HCT116 (cell line): ENCODE measurements at regions not wholly inside any gene's neighbourhood (a gene's known extent, or its start where the extent isn't known, plus 50 kb on each side); places are given as distances from the start of the nearest gene placed in this dataset.

Experiments
- CBX3 ChIP-seq: IDR thresholded peaks from 2 replicates; pipeline ENCODE4 v1.6.1; 2012; ENCODE audit warnings: low read depth
- EGR1 ChIP-seq: IDR thresholded peaks from 2 replicates; pipeline ENCODE4 v1.6.1; 2012; ENCODE audit warnings: low read depth
- EZH2 ChIP-seq: fragments of 200-600 bp; sonication (generic); IDR thresholded peaks from 2 replicates; pipeline ENCODE4 v1.6.1; 2017; ENCODE audit warnings: antibody characterized with exemption, mixed run types
- MAX ChIP-seq: IDR thresholded peaks from 2 replicates; pipeline ENCODE4 v1.6.1; 2012
- POLR2AphosphoS5 ChIP-seq: IDR thresholded peaks from 2 replicates; pipeline ENCODE4 v1.6.1; 2011; ENCODE audit warnings: mild to moderate bottlenecking, low read depth, low read length, moderate library complexity
- YY1 ChIP-seq: IDR thresholded peaks from 2 replicates; pipeline ENCODE4 v1.6.1; 2011; ENCODE audit warnings: low read length, low read depth, moderate library complexity, mild to moderate bottlenecking; ENCODE audit not compliant: insufficient replicate concordance; ENCODE audit errors: extremely low read depth
- TF ChIP-seq, protein P1 (sequence below), 3 experiments: fragments of 200-600 bp in 1 of 3; sonication (generic) in 1 of 3; IDR thresholded peaks in 2 of 3; conservative IDR thresholded peaks in 1 of 3; 2 replicates each; pipeline ENCODE4 v1.5.1; 2012 to 2017; ENCODE audit warnings: low read depth in 2 of 3, low read length in 2 of 3, antibody characterized with exemption in 1 of 3, borderline replicate concordance in 1 of 3, control low read depth in 1 of 3, mild to moderate bottlenecking in 1 of 3, mixed read lengths in 1 of 3, mixed run types in 1 of 3, moderate library complexity in 1 of 3; ENCODE audit not compliant: insufficient read depth in 1 of 3
- TF ChIP-seq, protein P2 (sequence below): IDR thresholded peaks from 2 replicates; pipeline ENCODE4 v1.6.1; 2012

DNA sequence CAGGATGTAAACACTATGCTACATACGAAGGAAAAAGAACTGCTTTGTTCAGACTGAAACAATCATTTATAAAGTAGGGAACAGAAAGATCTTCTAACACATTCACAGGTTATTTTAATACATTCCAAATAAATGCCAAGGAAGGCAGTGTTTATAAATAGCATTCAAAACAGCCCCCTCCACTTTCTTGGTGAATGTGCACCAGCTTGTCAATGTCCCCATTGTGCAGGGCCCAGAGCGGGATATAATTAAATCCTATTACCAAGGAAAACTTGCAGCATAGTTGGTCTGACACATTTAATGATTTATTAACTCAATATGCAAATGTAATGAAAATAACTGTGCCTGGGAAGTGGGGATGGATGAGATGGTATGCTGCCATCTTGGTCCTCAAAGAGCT, 135.9 kb upstream of the RAD23B start:
- TF ChIP-seq, protein P1, sequence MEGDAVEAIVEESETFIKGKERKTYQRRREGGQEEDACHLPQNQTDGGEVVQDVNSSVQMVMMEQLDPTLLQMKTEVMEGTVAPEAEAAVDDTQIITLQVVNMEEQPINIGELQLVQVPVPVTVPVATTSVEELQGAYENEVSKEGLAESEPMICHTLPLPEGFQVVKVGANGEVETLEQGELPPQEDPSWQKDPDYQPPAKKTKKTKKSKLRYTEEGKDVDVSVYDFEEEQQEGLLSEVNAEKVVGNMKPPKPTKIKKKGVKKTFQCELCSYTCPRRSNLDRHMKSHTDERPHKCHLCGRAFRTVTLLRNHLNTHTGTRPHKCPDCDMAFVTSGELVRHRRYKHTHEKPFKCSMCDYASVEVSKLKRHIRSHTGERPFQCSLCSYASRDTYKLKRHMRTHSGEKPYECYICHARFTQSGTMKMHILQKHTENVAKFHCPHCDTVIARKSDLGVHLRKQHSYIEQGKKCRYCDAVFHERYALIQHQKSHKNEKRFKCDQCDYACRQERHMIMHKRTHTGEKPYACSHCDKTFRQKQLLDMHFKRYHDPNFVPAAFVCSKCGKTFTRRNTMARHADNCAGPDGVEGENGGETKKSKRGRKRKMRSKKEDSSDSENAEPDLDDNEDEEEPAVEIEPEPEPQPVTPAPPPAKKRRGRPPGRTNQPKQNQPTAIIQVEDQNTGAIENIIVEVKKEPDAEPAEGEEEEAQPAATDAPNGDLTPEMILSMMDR (IDR thresholded peaks at IDR 0.05 in 2 of 3, conservative IDR thresholded peaks at IDR 0.05 in 1 of 3; ENCODE audit: borderline replicate concordance in 1 of 3, insufficient read depth in 1 of 3, low read depth in 2 of 3, low read length in 2 of 3), result no peak
- TF ChIP-seq POLR2AphosphoS5 (no peak), MAX (no peak), EGR1 (no peak), EZH2 (no peak), YY1 (no peak), CBX3 (no peak)
- TF ChIP-seq, protein P2, sequence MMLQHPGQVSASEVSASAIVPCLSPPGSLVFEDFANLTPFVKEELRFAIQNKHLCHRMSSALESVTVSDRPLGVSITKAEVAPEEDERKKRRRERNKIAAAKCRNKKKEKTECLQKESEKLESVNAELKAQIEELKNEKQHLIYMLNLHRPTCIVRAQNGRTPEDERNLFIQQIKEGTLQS, result no peak
